ENCODE measurements at regions not wholly inside any gene's neighbourhood (a gene's known extent, or its start where the extent isn't known, plus 50 kb on each side); places are given as distances from the start of the nearest gene placed in this dataset.

DNA sequence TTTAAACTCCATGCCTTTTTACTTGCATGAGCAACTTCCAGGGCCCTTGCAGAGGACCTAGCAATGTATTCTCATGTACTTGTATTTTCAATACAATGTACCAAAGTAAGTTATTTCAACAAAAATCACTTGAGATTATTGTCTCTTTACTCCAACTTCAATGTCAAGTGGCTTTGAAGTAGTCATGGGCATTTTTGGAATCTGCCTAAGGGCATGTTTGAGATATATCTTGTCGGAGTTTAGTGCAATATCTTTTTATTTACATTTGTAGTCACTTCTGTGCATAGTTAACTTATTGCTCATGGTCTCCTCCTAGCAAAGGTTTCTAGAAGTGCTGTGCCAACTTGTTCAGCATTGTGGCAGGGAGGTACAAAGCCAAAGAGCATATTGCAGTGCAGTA lies 508.7 kb upstream of the SEMA3D start:
- TF ChIP-seq, protein P1, sequence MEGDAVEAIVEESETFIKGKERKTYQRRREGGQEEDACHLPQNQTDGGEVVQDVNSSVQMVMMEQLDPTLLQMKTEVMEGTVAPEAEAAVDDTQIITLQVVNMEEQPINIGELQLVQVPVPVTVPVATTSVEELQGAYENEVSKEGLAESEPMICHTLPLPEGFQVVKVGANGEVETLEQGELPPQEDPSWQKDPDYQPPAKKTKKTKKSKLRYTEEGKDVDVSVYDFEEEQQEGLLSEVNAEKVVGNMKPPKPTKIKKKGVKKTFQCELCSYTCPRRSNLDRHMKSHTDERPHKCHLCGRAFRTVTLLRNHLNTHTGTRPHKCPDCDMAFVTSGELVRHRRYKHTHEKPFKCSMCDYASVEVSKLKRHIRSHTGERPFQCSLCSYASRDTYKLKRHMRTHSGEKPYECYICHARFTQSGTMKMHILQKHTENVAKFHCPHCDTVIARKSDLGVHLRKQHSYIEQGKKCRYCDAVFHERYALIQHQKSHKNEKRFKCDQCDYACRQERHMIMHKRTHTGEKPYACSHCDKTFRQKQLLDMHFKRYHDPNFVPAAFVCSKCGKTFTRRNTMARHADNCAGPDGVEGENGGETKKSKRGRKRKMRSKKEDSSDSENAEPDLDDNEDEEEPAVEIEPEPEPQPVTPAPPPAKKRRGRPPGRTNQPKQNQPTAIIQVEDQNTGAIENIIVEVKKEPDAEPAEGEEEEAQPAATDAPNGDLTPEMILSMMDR (IDR thresholded peaks at IDR 0.05) = no peak
- Mint-ChIP-seq H3K4me3 (no peak overlapping the region), H3K27ac (no peak overlapping the region), H3K27me3 (ENCODE audit: insufficient read depth) (no peaks in the 10 kb centered on the region), H3K36me3 (ENCODE audit: low read depth) (no peaks in the 10 kb centered on the region), H3K4me1 (ENCODE audit: low read depth) (no peaks in the 10 kb centered on the region; the same call in 1 of the 2 replicates), H3K9me3 (peaks cover 4% of the 10 kb centered on the region; the same call in 1 of the 2 replicates)
- DNase-seq = peak; percentile 40

DNA sequence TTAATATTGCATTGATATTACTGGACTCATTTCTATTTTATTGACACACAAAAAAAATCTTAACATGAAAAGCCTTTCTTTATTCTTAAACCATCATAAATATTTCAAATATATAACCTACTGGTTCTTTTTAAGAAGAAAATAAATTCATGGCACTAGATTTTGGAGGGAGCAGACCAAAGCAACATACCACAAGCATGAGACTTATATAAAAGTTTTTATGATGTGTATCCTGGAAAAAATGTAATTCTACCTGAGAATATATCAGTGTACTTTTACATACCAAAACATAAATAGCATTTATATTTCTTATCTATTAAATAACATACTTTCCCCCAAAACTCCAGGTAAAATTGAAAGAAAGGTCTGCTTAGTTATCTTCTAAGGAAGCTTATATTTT lies 508.2 kb upstream of the SEMA3D start:
- no peak for DNase-seq
- Mint-ChIP-seq H3K9me3 (peaks cover 4% of the 10 kb centered on the region; the same call in 1 of the 2 replicates), H3K4me1 (ENCODE audit: low read depth) (no peaks in the 10 kb centered on the region; the same call in 1 of the 2 replicates), H3K27me3 (ENCODE audit: insufficient read depth) (no peaks in the 10 kb centered on the region), H3K27ac (no peak overlapping the region), H3K36me3 (ENCODE audit: low read depth) (no peaks in the 10 kb centered on the region), H3K4me3 (no peak overlapping the region)
- TF ChIP-seq, protein P1 (IDR thresholded peaks at IDR 0.05) = no peak

DNA sequence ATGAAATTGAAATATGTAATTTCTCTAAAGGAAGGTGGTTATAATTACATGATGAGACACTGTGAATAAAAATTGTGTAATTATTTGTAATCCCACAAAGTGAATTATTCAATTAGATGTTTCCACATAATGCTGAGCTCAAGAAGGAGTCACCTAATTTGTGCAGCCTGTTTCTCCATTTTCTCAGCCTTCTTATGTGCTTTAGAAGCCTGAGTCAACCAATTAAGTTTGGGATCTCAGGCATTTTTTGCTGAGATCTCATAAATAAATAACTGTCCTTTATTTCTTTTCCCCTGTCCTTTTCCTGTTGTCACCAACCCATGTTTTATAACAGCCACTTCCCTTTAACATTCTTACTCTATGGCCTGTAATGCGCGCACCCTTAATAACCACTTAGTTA lies 506.5 kb upstream of the SEMA3D start:
- Mint-ChIP-seq H3K4me1 (ENCODE audit: low read depth) (no peaks in the 10 kb centered on the region; the same call in 1 of the 2 replicates), H3K27ac (no peak overlapping the region), H3K9me3 (peaks cover 4% of the 10 kb centered on the region; the same call in 1 of the 2 replicates), H3K36me3 (ENCODE audit: low read depth) (no peaks in the 10 kb centered on the region), H3K27me3 (ENCODE audit: insufficient read depth) (no peaks in the 10 kb centered on the region), H3K4me3 (no peak overlapping the region)
- TF ChIP-seq, protein P1 (IDR thresholded peaks at IDR 0.05) = no peak
- DNase-seq = no peak

DNA sequence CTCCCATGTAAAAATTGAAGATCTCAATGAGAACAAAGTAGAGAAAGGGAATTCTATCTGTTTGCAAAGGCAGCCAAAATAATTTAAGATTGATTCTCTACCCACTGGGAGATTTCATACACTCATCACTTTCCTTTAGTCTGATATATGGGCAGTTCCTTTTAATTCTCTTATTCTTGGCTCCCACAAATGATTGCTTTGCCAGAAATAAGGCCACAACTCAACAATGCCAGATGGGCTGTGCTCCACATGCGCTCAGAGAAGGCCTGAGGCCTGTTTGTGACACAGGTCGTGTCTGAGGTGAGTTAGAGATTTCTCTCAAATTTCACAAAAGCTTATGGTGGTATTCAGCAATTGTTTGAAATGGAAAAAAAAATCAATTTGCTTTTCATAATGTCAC lies 501.9 kb upstream of the SEMA3D start:
- no peak for DNase-seq
- Mint-ChIP-seq H3K9me3 (peaks cover 12% of the 10 kb centered on the region; the same call in 1 of the 2 replicates), H3K27me3 (ENCODE audit: insufficient read depth) (0 out of 2 replicates have a peak, but pooled peaks cover 2% of the 10 kb centered on the region), H3K4me3 (no peak overlapping the region), H3K4me1 (ENCODE audit: low read depth) (no peaks in the 10 kb centered on the region; the same call in 1 of the 2 replicates), H3K27ac (no peak overlapping the region), H3K36me3 (ENCODE audit: low read depth) (no peaks in the 10 kb centered on the region)
- TF ChIP-seq, protein P1 (IDR thresholded peaks at IDR 0.05) = no peak

DNA sequence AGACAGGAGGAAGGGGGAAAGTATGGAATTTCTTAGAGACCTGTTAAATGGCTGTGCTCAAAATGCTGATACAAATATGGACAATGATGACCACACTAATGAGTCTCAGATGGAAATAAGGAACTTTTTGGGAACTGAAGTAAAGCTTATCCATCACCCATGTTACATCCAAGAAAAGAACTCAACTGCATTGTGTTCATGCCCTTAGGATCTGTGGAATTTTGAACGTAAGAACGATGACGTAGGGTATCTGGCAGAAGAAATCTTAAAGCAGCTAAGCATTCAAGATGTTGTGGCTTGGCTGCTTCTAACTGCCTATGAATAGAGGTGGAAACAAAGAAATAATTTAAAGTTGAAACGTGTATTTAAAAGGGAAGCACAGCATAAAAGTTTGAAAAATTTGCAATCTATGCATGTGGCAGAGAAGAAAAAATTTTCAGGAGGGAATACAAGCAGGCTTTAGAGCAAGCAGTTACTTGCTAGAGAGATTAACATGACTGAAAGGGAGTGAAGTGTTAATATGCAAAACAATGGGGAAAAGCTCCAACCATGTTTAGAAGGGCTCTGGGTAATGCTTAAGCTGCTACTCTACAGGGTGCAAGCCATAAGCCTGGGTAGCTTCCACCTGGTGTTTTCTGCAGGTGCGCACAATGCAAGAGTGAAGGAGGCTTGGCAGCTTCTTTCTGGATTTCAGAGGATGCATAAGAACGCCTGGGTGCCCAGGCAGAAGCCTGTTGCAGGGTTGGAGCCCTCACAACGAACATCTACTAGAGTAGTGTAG lies 499.7 kb upstream of the SEMA3D start:
- Mint-ChIP-seq H3K4me3 (no peak overlapping the region), H3K27ac (no peak overlapping the region), H3K36me3 (ENCODE audit: low read depth) (no peaks in the 10 kb centered on the region), H3K27me3 (ENCODE audit: insufficient read depth) (0 out of 2 replicates have a peak, but pooled peaks cover 2% of the 10 kb centered on the region), H3K9me3 (peaks cover 8% of the 10 kb centered on the region; the same call in 1 of the 2 replicates), H3K4me1 (ENCODE audit: low read depth) (no peaks in the 10 kb centered on the region)
- no peak for DNase-seq
- TF ChIP-seq, protein P1 (IDR thresholded peaks at IDR 0.05) = no peak
